OCI-LY7 (cell line): ENCODE measurements at regions not wholly inside any gene's neighbourhood (a gene's known extent, or its start where the extent isn't known, plus 50 kb on each side); places are given as distances from the start of the nearest gene placed in this dataset.

Source experiments
- BruUV-seq: library from RNA; stranded (reverse); fragments of 400-500 nt; replicated peaks from 2 replicates; lab custom pipeline; 2021; lab: Mats Ljungman, UMichigan
- CTCF ChIA-PET: fragments of 300-600 bp; sonication (Branson Sonifier 250); formaldehyde crosslinking; loops from one replicate; lab custom pipeline; 2022; ENCODE audit warnings: antibody characterized with exemption; ENCODE audit not compliant: unreplicated experiment; lab: Charles Lee
- POLR2A ChIA-PET: fragments of 300-600 bp; sonication (Branson Sonifier 250); formaldehyde crosslinking; loops from one replicate; lab custom pipeline; 2022; ENCODE audit warnings: antibody characterized with exemption; lab: Charles Lee
- DNase-seq: peaks from one replicate; pipeline ENCODE4 v3.0.0-alpha.2; 2015; ENCODE audit warnings: low spot score
- H2AFZ ChIP-seq: fragments of 200-600 bp; sonication (generic), shearing (Covaris generic); 2 replicates; pipeline ENCODE4 v1.6.1; 2014; ENCODE audit warnings: mild to moderate bottlenecking, antibody characterized with exemption, low read length, moderate library complexity
- H3K27ac ChIP-seq: fragments of 200-600 bp; sonication (generic); 2 replicates; pipeline ENCODE4 v1.5.1; 2014; ENCODE audit warnings: mixed run types, low read depth, mild to moderate bottlenecking, moderate library complexity, low read length, inconsistent platforms; ENCODE audit not compliant: poor library complexity, severe bottlenecking
- H3K36me3 ChIP-seq: fragments of 200-600 bp; sonication (generic); 2 replicates; pipeline ENCODE4 v1.6.1; 2014; ENCODE audit warnings: mild to moderate bottlenecking, antibody characterized with exemption, low read length, moderate library complexity, mixed read lengths; ENCODE audit not compliant: insufficient read depth
- H3K4me1 ChIP-seq: fragments of 200-600 bp; sonication (generic); 2 replicates; pipeline ENCODE4 v1.5.1; 2014; ENCODE audit warnings: mild to moderate bottlenecking, low read length; ENCODE audit not compliant: insufficient read depth, poor library complexity, severe bottlenecking
- H3K4me2 ChIP-seq: fragments of 200-600 bp; sonication (generic); 2 replicates; pipeline ENCODE4 v1.6.1; 2014; ENCODE audit warnings: mild to moderate bottlenecking, low read length
- H3K4me3 ChIP-seq: fragments of 200-600 bp; sonication (generic); 2 replicates; pipeline ENCODE4 v1.5.1; 2014; ENCODE audit warnings: mild to moderate bottlenecking, low read depth, low read length; ENCODE audit not compliant: poor library complexity, severe bottlenecking
- H3K79me2 ChIP-seq: fragments of 200-600 bp; sonication (generic); 2 replicates; pipeline ENCODE4 v1.6.1; 2016; ENCODE audit warnings: low read depth, mild to moderate bottlenecking, low read length, moderate library complexity, mixed read lengths; ENCODE audit not compliant: insufficient read depth
- H3K9me2 ChIP-seq: fragments of 200-600 bp; sonication (generic); 2 replicates; pipeline ENCODE4 v1.6.1; 2016; ENCODE audit warnings: mild to moderate bottlenecking, low read length, mixed read lengths; ENCODE audit not compliant: insufficient read depth
- H3K9me3 ChIP-seq: fragments of 200-600 bp; sonication (generic); 2 replicates; pipeline ENCODE4 v1.6.1; 2014; ENCODE audit warnings: mild to moderate bottlenecking, mixed run types, low read length, mixed read lengths
- H4K20me1 ChIP-seq: fragments of 200-600 bp; sonication (generic); 2 replicates; pipeline ENCODE4 v1.6.1; 2014; ENCODE audit warnings: mild to moderate bottlenecking, antibody characterized with exemption, low read length, moderate library complexity, mixed read lengths; ENCODE audit not compliant: insufficient read depth
- CTCF ChIP-seq: fragments of 200-600 bp; sonication (generic); conservative IDR thresholded peaks from 2 replicates; pipeline ENCODE4 v1.5.1; 2014; ENCODE audit warnings: mild to moderate bottlenecking, antibody characterized with exemption, low read length, moderate library complexity, mixed read lengths
- EZH2phosphoT487 ChIP-seq: fragments of 200-600 bp; sonication (generic); IDR thresholded peaks from 2 replicates; pipeline ENCODE4 v1.6.1; 2018; ENCODE audit warnings: low read depth, borderline replicate concordance, mild to moderate bottlenecking, mixed run types, antibody characterized with exemption, low read length, moderate library complexity, mixed read lengths
- intact Hi-C: fragments of 100-400 bp; cut with micrococcal nuclease; formaldehyde crosslinking; loops from one replicate; pipeline ENCODE4 v1.10.0; 2022; ENCODE audit not compliant: unreplicated experiment

- H3K9me2 ChIP-seq: no peaks in the 10 kb centered on the region
- intact Hi-C loops: loop anchor here (10.0 kb wide), 1 partner anchor 106 kb away; no protein-coding TSS in a partner anchor
- TF ChIP-seq CTCF: no peak
- TF ChIP-seq EZH2phosphoT487: no peak
- H3K36me3 ChIP-seq: no peaks in the 10 kb centered on the region
- CTCF ChIA-PET: no interaction called here
- no peaks in the 10 kb centered on the region for H4K20me1 ChIP-seq
- POLR2A ChIA-PET: interaction anchor here (0.5 kb wide), 2 partner anchors 69 to 193 kb away, joined by 3 to 4 read pairs; no protein-coding TSS in a partner anchor
- H3K27ac ChIP-seq: no peak overlapping the region
- BruUV-seq: no TSS peak
- H3K9me3 ChIP-seq: no peaks in the 10 kb centered on the region
- H3K4me3 ChIP-seq: no peak overlapping the region
- no peak overlapping the region for H2AFZ ChIP-seq
- no peaks in the 10 kb centered on the region for H3K79me2 ChIP-seq
- H3K4me2 ChIP-seq: no peak overlapping the region
- H3K4me1 ChIP-seq: no peaks in the 10 kb centered on the region
- no peak for DNase-seq
These were observed 301.9 kb downstream of the GLUD2 start for GRCh38 chrX:121349263-121349662.

- ChIA-PET CTCF (no interaction called here), POLR2A (no interaction called here)
- Histone ChIP-seq H3K9me2 (no peaks in the 10 kb centered on the region), H3K4me3 (no peak overlapping the region), H2AFZ (no peak overlapping the region), H3K4me2 (no peak overlapping the region), H3K36me3 (no peaks in the 10 kb centered on the region), H3K79me2 (no peaks in the 10 kb centered on the region), H4K20me1 (no peaks in the 10 kb centered on the region), H3K4me1 (no peaks in the 10 kb centered on the region), H3K9me3 (no peaks in the 10 kb centered on the region), H3K27ac (no peak overlapping the region)
- TF ChIP-seq EZH2phosphoT487 (no peak), CTCF (no peak)
- BruUV-seq: no TSS peak
- intact Hi-C loops: no loop called here
- DNase-seq: no peak
These were observed 308.9 kb downstream of the GLUD2 start for GRCh38 chrX:121356139-121356849.

- POLR2A ChIA-PET: no interaction called here
- TF ChIP-seq CTCF: no peak
- no peak for TF ChIP-seq EZH2phosphoT487
- no peak for DNase-seq
- no peaks in the 10 kb centered on the region for H3K4me1 ChIP-seq
- H3K4me2 ChIP-seq: no peak overlapping the region
- H2AFZ ChIP-seq: no peak overlapping the region
- H4K20me1 ChIP-seq: no peaks in the 10 kb centered on the region
- H3K27ac ChIP-seq: no peak overlapping the region
- no peaks in the 10 kb centered on the region for H3K9me2 ChIP-seq
- intact Hi-C loops: no loop called here
- no TSS peak for BruUV-seq
- no peaks in the 10 kb centered on the region for H3K36me3 ChIP-seq
- no peaks in the 10 kb centered on the region for H3K9me3 ChIP-seq
- H3K4me3 ChIP-seq: no peak overlapping the region
- H3K79me2 ChIP-seq: no peaks in the 10 kb centered on the region
- CTCF ChIA-PET: no interaction called here
These were observed 309.4 kb downstream of the GLUD2 start for GRCh38 chrX:121356850-121357171.
